T-cell (primary cell): ENCODE measurements at regions not wholly inside any gene's neighbourhood (a gene's known extent, or its start where the extent isn't known, plus 50 kb on each side); places are given as distances from the start of the nearest gene placed in this dataset.

ENCODE experiments used
- ATAC-seq, 4 experiments: fragments of 200-7000 bp in 3 of 4; fragments of 150-1000 bp in 1 of 4; cut with Tn5 transposase; replicated peaks in 1 of 4; 1 replicate in 3 of 4; 2 replicates in 1 of 4; pipeline ENCODE4 v1.10.0; 2021; ENCODE audit warnings: moderate library complexity in 3 of 4, mild to moderate bottlenecking in 2 of 4, moderate number of reproducible peaks in 1 of 4
- CTCF ChIA-PET, 2 donors: fragments of 300-600 bp; sonication (Branson Sonifier 250); formaldehyde crosslinking; loops; one replicate each; lab custom pipeline; 2022; ENCODE audit warnings: antibody characterized with exemption in 2 of 2; lab: Charles Lee
- POLR2A ChIA-PET, 2 donors: fragments of 300-600 bp; sonication (Branson Sonifier 250); formaldehyde crosslinking; loops; one replicate each; lab custom pipeline; 2022; ENCODE audit warnings: antibody characterized with exemption in 2 of 2; lab: Charles Lee
- DNase-seq, 35 experiments: peaks; one replicate each; pipeline versions ENCODE4 v3.0.0 to v3.0.0-alpha.2; 2013 to 2023
- H3K27ac ChIP-seq: one replicate; pipeline ENCODE4 v1.5.1; 2013; ENCODE audit warnings: low read length
- H3K27me3 ChIP-seq, 2 experiments: replicated peaks in 1 of 2; 1 replicate in 1 of 2; 2 replicates in 1 of 2; pipeline versions ENCODE4 v1.6.1 to v1.7.0; 2013; ENCODE audit warnings: low read length in 1 of 2, mixed read lengths in 1 of 2; ENCODE audit not compliant: control insufficient read depth in 2 of 2, insufficient read depth in 2 of 2; ENCODE audit errors: extremely low read depth in 1 of 2
- H3K36me3 ChIP-seq, 2 donors: 1 replicate in 1 of 2; 2 replicates in 1 of 2; pipeline versions ENCODE4 v1.6.1 to v1.7.0; 2013; ENCODE audit warnings: low read length in 1 of 2; ENCODE audit not compliant: control insufficient read depth in 2 of 2, insufficient read depth in 1 of 2; ENCODE audit errors: extremely low read depth in 1 of 2
- H3K4me1 ChIP-seq, 2 experiments: 1 replicate in 1 of 2; 2 replicates in 1 of 2; pipeline versions ENCODE4 v1.6.1 to v1.7.0; 2013; ENCODE audit warnings: low read length in 2 of 2, mixed read lengths in 1 of 2; ENCODE audit not compliant: insufficient read depth in 2 of 2, control insufficient read depth in 1 of 2; ENCODE audit errors: extremely low read depth in 1 of 2
- H3K4me3 ChIP-seq, 2 donors: 1 replicate in 1 of 2; 2 replicates in 1 of 2; pipeline versions ENCODE4 v1.5.1 to v1.7.0; 2013; ENCODE audit warnings: mild to moderate bottlenecking in 2 of 2, low read length in 1 of 2, moderate library complexity in 1 of 2; ENCODE audit not compliant: control insufficient read depth in 1 of 2; ENCODE audit errors: extremely low read depth in 1 of 2
- H3K9me3 ChIP-seq: 2 replicates; pipeline ENCODE4 v1.7.0; 2013
- H3K27ac Mint-ChIP-seq, 2 donors: one replicate each; pipeline ENCODE4 v1.8.0; 2020 to 2021; ENCODE audit warnings: mild to moderate bottlenecking in 2 of 2, mixed read lengths in 2 of 2
- H3K27me3 Mint-ChIP-seq, 2 donors: one replicate each; pipeline ENCODE4 v1.8.0; 2021 to 2022; ENCODE audit warnings: mixed read lengths in 2 of 2
- H3K36me3 Mint-ChIP-seq: one replicate; pipeline ENCODE4 v1.8.0; 2021; ENCODE audit warnings: mixed read lengths
- H3K4me1 Mint-ChIP-seq, 3 donors: one replicate each; pipeline ENCODE4 v1.8.0; 2020 to 2022; ENCODE audit warnings: mixed read lengths in 3 of 3, mild to moderate bottlenecking in 1 of 3
- H3K4me3 Mint-ChIP-seq, 3 donors: one replicate each; pipeline ENCODE4 v1.8.0; 2020 to 2022; ENCODE audit warnings: mild to moderate bottlenecking in 3 of 3, mixed read lengths in 3 of 3, moderate library complexity in 3 of 3
- H3K9me3 Mint-ChIP-seq, 3 donors: one replicate each; pipeline ENCODE4 v1.8.0; 2020 to 2022; ENCODE audit warnings: mixed read lengths in 3 of 3
- WGBS: methylation state at CpG from one replicate; pipeline ENCODE4 v1.1.5; 2013; ENCODE audit warnings: missing lambda C conversion rate; ENCODE audit not compliant: insufficient coverage; 5-methylcytosine and 5-hydroxymethylcytosine counted together

- peaks cover 0 to 2% of the 10 kb centered on the region in 2 donors for H3K27me3 Mint-ChIP-seq
- DNase-seq: no peak
- CTCF ChIA-PET: no interaction called here
Observed at GRCh38 chr2:75258620-75259019, 59.3 kb upstream of the TACR1 start.

GRCh38 chr2:75256485-75256884 lies 57.2 kb upstream of the TACR1 start:
- Mint-ChIP-seq H3K4me3 (no peak overlapping the region), H3K27ac (no peak overlapping the region), H3K36me3 (no peaks in the 10 kb centered on the region), H3K9me3 (peaks cover 6 to 41% (median 30%) of the 10 kb centered on the region in 3 donors), H3K27me3 (no peaks in the 10 kb centered on the region), H3K4me1 (no peaks in the 10 kb centered on the region)
- no peaks in the 10 kb centered on the region for H3K27me3 ChIP-seq
- H3K4me3 ChIP-seq: no peak overlapping the region
- H3K27ac ChIP-seq: no peak overlapping the region
- peaks cover 15% of the 10 kb centered on the region for H3K9me3 ChIP-seq
- no peaks in the 10 kb centered on the region for H3K4me1 ChIP-seq
- ChIA-PET POLR2A (no interaction called here), CTCF (no interaction called here)
- ATAC-seq (no peak), DNase-seq (no peak)
- no peaks in the 10 kb centered on the region for H3K36me3 ChIP-seq
- WGBS: 92% methylated on average over 1 of the region's 1 CpG

More at GRCh38 chr2:75258620-75259019, 59.3 kb upstream of the TACR1 start:
- H3K9me3 Mint-ChIP-seq: peaks cover 12 to 45% (median 38%) of the 10 kb centered on the region in 3 donors
- no peak overlapping the region for H3K4me3 ChIP-seq
- no peak for ATAC-seq
- H3K27ac ChIP-seq: no peak overlapping the region
- no peak overlapping the region for H3K4me3 Mint-ChIP-seq
- POLR2A ChIA-PET: no interaction called here
- no peaks in the 10 kb centered on the region for H3K4me1 ChIP-seq
- no peaks in the 10 kb centered on the region for H3K4me1 Mint-ChIP-seq
- H3K27ac Mint-ChIP-seq: no peak overlapping the region
- no peaks in the 10 kb centered on the region for H3K36me3 ChIP-seq
- H3K9me3 ChIP-seq: peaks cover 15% of the 10 kb centered on the region
- no peaks in the 10 kb centered on the region for H3K27me3 ChIP-seq
- H3K36me3 Mint-ChIP-seq: no peaks in the 10 kb centered on the region

GRCh38 chr2:75253526-75253925 lies 54.2 kb upstream of the TACR1 start:
- H3K9me3 Mint-ChIP-seq: peaks cover 13 to 42% (median 27%) of the 10 kb centered on the region in 3 donors
- H3K27ac Mint-ChIP-seq: no peak overlapping the region
- POLR2A ChIA-PET: no interaction called here

GRCh38 chr2:75251896-75252295 lies 52.6 kb upstream of the TACR1 start:
- no CpG with 5 or more reads among the region's 3 CpGs for WGBS
- ChIA-PET CTCF (no interaction called here), POLR2A (no interaction called here)
- no peak overlapping the region for H3K4me3 ChIP-seq
- ATAC-seq: no peak
- Mint-ChIP-seq H3K27ac (no peak overlapping the region), H3K4me1 (no peaks in the 10 kb centered on the region), H3K36me3 (no peaks in the 10 kb centered on the region), H3K4me3 (no peak overlapping the region), H3K9me3 (peaks cover 13 to 32% (median 16%) of the 10 kb centered on the region in 3 donors), H3K27me3 (no peaks in the 10 kb centered on the region)
- H3K9me3 ChIP-seq: peaks cover 5% of the 10 kb centered on the region
- no peak for DNase-seq
- no peaks in the 10 kb centered on the region for H3K36me3 ChIP-seq
- no peaks in the 10 kb centered on the region for H3K27me3 ChIP-seq
- no peaks in the 10 kb centered on the region for H3K4me1 ChIP-seq
- H3K27ac ChIP-seq: no peak overlapping the region

More at GRCh38 chr2:75253526-75253925, 54.2 kb upstream of the TACR1 start:
- no peak for ATAC-seq
- Mint-ChIP-seq H3K36me3 (no peaks in the 10 kb centered on the region), H3K4me1 (no peaks in the 10 kb centered on the region), H3K27me3 (no peaks in the 10 kb centered on the region), H3K4me3 (no peak overlapping the region)
- CTCF ChIA-PET: no interaction called here
- Histone ChIP-seq H3K9me3 (peaks cover 8% of the 10 kb centered on the region), H3K4me1 (no peaks in the 10 kb centered on the region), H3K36me3 (no peaks in the 10 kb centered on the region), H3K27me3 (no peaks in the 10 kb centered on the region), H3K27ac (no peak overlapping the region), H3K4me3 (no peak overlapping the region)
- no peak for DNase-seq
